Right renal cortex interstitium (tissue), 3 donors: ENCODE measurements at regions not wholly inside any gene's neighbourhood (a gene's known extent, or its start where the extent isn't known, plus 50 kb on each side); places are given as distances from the start of the nearest gene placed in this dataset.

Experiments used
- DNase-seq, 3 donors: peaks; one replicate each; pipeline ENCODE4 v3.0.0-alpha.2; 2013; ENCODE audit warnings: low read depth in 3 of 3, low spot score in 2 of 3

DNA sequence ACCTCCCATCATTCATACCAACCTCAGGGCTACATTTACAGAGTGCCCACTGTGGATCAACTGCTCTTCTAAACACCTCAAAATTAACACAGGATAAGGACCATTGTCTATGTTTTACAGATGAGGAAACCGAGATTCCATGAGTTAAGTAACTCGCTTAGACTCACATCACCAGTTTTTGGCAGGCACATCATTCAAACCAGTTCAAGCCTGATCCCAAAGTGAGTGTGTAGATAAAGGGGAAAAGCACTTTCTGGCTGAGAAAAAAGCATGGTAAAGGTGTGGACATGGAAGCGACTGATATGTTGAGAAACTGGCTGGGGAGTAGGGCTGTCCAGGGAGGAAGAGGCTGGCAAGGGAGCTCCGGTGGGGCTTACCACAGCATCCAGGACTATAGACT, 193.7 kb upstream of the RORA start:
- DNase-seq, result no peak

DNA sequence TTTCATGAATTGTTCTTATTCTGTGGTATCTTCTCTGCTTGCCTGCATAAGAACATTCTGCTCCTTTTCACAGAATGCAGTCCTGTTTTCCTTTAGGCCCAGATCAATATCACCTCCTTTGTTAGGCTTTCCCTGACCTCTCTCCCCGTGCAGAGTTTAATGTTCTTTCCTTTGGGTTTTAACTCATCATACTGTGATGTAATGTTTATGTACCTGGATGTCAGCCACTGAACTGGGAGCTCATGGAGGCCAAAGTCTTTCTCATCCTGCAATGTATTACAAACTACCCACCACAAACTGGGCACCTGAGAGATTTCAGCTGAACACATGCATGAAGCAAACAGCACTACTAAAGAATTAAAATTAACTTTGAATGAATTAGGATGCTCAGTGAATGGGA, 192.8 kb upstream of the RORA start:
- no peak for DNase-seq

DNA sequence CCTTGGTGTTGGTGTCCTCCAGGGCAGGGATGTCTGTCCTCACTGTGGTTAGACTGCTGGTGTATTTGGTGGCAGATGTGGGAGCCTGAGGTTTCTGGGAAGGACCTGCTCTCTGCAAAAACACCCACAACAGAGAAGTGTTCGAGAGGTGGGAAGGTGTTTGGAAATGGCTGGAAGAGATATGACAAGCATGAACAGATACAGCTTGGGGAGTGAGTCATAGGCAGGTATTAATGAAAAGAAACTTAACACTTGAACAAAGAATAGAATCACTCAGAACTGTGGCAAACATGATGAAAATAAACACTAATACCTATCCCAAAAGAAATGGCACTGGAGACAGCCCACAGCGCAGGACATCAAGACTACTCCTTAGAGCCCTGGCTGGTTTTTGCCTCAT, 192.4 kb upstream of the RORA start:
- DNase-seq, result no peak

DNA sequence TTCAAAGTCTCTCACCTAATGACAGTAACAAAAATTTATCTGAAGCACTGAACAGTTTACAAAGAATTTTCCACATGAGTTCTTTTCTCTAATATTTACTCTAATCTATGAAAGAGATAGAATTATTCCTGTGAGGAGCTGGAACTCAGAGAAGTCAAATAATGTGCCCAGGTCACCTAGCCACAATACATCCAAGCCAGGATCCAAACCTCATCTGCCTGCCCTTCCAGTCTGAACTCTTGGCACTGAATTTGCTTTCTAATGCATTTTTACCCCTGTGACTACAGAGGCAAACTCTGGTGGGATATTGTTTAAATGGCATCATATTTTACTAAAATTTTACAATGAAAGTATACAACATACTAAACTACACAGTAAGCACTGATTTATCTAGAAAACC, 191.4 kb upstream of the RORA start:
- no peak for DNase-seq

GRCh38 chr15:61415617-61416120, 186.6 kb upstream of the RORA start:
- DNase-seq, result no peak

GRCh38 chr15:61411902-61412510, 182.9 kb upstream of the RORA start:
- DNase-seq, result peak in 1 of 3 donors; percentile 29

GRCh38 chr15:61410662-61411061, 181.6 kb upstream of the RORA start:
- no peak for DNase-seq

- no peak for DNase-seq
Measured at GRCh38 chr15:61404567-61404966, 175.5 kb upstream of the RORA start.

DNA sequence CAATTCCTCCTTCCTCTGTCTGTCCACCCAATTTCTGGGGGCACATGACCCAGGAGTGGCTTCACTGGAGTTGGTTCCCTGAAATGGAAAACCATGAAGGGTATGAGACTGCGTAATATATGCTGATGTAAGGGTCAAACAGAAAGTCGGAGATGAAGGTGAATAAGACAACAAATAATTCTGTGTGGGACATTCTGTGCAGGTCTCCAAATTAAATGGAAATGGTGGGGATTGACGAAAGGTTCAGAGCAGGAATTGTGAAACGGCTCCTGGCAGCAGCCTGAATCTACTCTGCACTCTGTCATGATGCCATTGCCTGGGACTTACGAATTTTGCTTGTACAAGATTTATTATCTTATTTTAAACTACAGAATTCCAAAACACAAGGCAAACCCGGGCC, 174.8 kb upstream of the RORA start:
- DNase-seq, result no peak

- no peak for DNase-seq
Measured at GRCh38 chr15:61401903-61402698, 173.0 kb upstream of the RORA start.

- no peak for DNase-seq
Measured at GRCh38 chr15:61398310-61398709, 169.2 kb upstream of the RORA start.

DNA sequence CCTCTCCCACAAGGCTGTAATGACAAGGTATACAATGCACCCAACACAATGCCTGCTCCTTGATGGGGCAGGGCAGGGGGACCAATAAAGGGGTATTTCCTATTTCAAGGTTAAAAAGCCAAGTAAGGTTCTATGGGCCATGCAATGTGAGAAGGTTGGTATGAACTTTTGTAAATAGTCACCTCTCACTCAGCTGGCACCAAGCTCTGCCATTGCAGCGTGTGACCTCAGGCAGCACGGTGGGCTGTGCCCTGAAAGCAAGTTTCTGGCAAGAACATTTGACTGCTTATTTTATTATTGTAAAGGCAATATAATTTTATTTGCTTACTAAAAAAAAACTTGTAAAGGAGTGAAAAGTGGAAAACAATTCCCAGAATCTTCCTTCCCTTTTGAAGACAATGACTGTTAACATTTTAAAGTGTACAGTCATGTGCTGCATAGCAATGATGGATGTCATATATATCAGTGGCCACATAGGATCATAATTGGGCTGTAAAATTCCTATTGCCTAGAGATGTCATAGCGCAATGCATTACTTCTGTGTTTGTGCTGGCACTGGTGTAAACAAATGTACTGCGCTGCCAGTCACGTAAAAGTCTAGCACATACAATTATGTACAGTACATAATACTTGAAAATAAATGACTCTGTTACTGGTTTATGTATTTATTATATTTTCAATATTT, 167.3 kb upstream of the RORA start:
- DNase-seq, result no peak

- DNase-seq, result no peak
Measured at GRCh38 chr15:61393949-61394348, 164.8 kb upstream of the RORA start.

DNA sequence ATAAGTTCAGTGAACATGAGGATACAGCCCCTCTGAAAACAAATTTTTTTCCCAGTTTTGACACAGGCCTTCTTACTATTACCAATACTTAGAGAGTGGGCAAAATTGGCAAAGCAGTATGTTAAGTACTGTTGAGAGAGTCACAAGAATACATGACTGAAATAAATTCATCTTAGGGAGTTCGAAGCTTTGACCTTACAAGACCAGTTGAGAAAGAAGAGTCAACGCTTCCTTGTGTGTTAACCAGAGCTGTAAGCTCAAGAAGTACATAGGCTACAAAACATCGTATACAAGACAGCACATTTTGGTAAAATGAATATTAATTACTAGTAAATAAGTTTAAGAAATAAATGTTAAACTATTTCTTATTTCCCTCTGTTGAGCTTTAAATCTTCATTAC, 164.4 kb upstream of the RORA start:
- DNase-seq, result no peak

DNA sequence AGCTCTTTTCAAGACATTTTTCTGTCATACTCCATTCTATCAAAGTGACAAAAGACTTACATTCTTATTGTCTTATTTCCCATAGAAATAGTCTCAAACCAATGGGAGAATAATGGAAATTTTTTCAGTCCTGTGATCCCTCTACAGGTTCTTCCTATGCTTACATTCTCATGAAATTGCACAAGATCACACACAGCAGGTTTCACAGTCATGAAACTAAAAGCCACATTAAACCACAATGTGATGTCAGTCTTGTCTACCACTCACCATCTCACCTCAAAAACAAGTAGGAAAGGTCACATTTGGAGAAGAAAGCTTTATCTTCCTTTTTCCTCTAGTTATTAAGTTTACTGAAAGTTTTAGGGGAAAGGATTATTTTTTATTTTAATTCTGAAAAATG, 161.0 kb upstream of the RORA start:
- DNase-seq, result no peak

GRCh38 chr15:61389334-61390028, 160.4 kb upstream of the RORA start:
- no peak for DNase-seq

DNA sequence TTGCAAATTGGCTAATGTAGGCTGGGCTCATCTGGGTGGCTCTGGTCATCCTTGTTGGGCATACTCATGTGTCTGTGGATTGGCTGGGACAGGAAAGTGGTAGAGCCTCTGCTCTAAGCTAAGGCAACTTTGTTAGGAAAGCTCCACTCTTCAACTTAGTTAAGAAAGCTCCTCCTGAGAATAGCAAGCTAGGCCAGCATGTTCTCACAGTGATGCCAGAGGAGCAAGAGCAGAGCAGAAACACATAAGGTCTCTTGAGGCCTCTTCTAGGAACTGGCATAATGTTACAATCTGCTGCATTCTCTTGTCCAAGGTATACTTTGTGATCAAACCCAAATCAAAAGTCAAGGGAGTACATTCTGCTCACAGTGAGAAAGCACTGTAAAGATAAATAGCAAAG, 158.6 kb upstream of the RORA start:
- DNase-seq, result no peak

- no peak for DNase-seq
Measured at GRCh38 chr15:61383421-61383820, 154.3 kb upstream of the RORA start.

GRCh38 chr15:61382927-61383326, 153.8 kb upstream of the RORA start:
- DNase-seq, result no peak

DNA sequence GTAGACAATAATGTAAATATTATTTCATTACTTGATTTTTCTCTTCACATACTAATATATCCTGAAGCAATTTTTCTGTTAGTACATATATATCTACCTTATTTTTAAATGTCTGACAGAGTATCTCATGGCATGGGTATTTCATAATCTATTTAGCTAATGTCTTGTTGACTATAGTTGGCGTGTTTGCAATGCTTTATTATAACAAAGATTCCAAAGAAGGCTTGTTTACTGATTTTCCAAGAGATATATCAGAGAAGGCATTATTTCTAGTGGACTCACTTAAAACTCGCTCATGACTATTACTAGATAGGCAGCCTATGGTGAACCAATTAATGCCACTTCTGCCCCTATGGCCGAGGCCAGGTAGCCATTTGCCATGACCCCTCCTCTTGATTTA, 152.4 kb upstream of the RORA start:
- no peak for DNase-seq

GRCh38 chr15:61380270-61380669, 151.2 kb upstream of the RORA start:
- no peak for DNase-seq
